ENCODE measurements at regions not wholly inside any gene's neighbourhood (a gene's known extent, or its start where the extent isn't known, plus 50 kb on each side); places are given as distances from the start of the nearest gene placed in this dataset.

DNA sequence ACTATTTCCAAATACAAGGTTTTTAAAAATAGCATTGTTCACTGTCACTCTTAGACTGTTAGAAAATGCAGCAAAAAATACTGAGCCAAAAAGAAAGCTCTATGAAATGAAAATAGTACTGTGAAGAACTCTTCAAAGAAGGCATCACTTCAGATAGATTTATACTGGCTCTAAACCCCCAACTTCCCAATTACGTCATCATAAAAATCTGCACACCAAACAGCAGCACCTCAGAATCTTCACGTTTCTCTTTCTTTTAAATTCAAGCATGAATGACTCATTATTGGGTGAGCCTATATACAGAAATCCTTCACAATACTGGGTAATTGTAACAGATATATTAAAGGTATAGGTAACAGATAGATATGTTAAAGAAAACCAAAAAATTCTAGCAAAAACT is 208.4 kb upstream of the HTR1E start:
- Histone ChIP-seq H3K27me3 (ENCODE audit: insufficient read depth, low read depth) (no peaks in the 10 kb centered on the region), H3K4me2 (no peak overlapping the region), H2AFZ (ENCODE audit: low read depth) (no peak overlapping the region)

GRCh38 chr6:86724695-86725094 is 212.6 kb upstream of the HTR1E start:
- Histone ChIP-seq H3K27ac (no peak overlapping the region), H3K79me2 (ENCODE audit: insufficient read depth, low read depth) (no peaks in the 10 kb centered on the region), H3K4me2 (no peak overlapping the region), H3K36me3 (ENCODE audit: insufficient read depth) (no peaks in the 10 kb centered on the region), H4K20me1 (ENCODE audit: insufficient read depth) (no peaks in the 10 kb centered on the region), H3K4me1 (ENCODE audit: low read depth, poor library complexity, severe bottlenecking) (no peaks in the 10 kb centered on the region), H2AFZ (ENCODE audit: low read depth) (no peak overlapping the region), H3K27me3 (ENCODE audit: insufficient read depth, low read depth) (no peaks in the 10 kb centered on the region), H3K9ac (no peak overlapping the region), H3K4me3 (IDR thresholded peaks at IDR 0.05; ENCODE audit: insufficient read depth, low read depth, low read length) (no peak overlapping the region)
- TF ChIP-seq, protein P1, sequence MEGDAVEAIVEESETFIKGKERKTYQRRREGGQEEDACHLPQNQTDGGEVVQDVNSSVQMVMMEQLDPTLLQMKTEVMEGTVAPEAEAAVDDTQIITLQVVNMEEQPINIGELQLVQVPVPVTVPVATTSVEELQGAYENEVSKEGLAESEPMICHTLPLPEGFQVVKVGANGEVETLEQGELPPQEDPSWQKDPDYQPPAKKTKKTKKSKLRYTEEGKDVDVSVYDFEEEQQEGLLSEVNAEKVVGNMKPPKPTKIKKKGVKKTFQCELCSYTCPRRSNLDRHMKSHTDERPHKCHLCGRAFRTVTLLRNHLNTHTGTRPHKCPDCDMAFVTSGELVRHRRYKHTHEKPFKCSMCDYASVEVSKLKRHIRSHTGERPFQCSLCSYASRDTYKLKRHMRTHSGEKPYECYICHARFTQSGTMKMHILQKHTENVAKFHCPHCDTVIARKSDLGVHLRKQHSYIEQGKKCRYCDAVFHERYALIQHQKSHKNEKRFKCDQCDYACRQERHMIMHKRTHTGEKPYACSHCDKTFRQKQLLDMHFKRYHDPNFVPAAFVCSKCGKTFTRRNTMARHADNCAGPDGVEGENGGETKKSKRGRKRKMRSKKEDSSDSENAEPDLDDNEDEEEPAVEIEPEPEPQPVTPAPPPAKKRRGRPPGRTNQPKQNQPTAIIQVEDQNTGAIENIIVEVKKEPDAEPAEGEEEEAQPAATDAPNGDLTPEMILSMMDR (conservative IDR thresholded peaks at IDR 0.05; ENCODE audit: low read depth, low read length) = no peak

More for the DNA sequence above, 208.4 kb upstream of the HTR1E start:
- Histone ChIP-seq H4K20me1 (ENCODE audit: insufficient read depth) (no peaks in the 10 kb centered on the region), H3K4me1 (ENCODE audit: low read depth, poor library complexity, severe bottlenecking) (no peaks in the 10 kb centered on the region), H3K4me3 (IDR thresholded peaks at IDR 0.05; ENCODE audit: insufficient read depth, low read depth, low read length) (no peak overlapping the region), H3K27ac (no peak overlapping the region), H3K9ac (no peak overlapping the region), H3K79me2 (ENCODE audit: insufficient read depth, low read depth) (no peaks in the 10 kb centered on the region), H3K36me3 (ENCODE audit: insufficient read depth) (no peaks in the 10 kb centered on the region)
- TF ChIP-seq, protein P1 (conservative IDR thresholded peaks at IDR 0.05; ENCODE audit: low read depth, low read length) = no peak

- Histone ChIP-seq H3K36me3 (ENCODE audit: insufficient read depth) (no peaks in the 10 kb centered on the region), H3K4me1 (ENCODE audit: low read depth, poor library complexity, severe bottlenecking) (no peaks in the 10 kb centered on the region), H3K4me3 (IDR thresholded peaks at IDR 0.05; ENCODE audit: insufficient read depth, low read depth, low read length) (no peak overlapping the region), H3K4me2 (no peak overlapping the region), H2AFZ (ENCODE audit: low read depth) (no peak overlapping the region), H3K27ac (no peak overlapping the region), H3K79me2 (ENCODE audit: insufficient read depth, low read depth) (no peaks in the 10 kb centered on the region), H4K20me1 (ENCODE audit: insufficient read depth) (no peaks in the 10 kb centered on the region), H3K9ac (no peak overlapping the region), H3K27me3 (ENCODE audit: insufficient read depth, low read depth) (no peaks in the 10 kb centered on the region)
- TF ChIP-seq, protein P1 (conservative IDR thresholded peaks at IDR 0.05; ENCODE audit: low read depth, low read length) = no peak
Observed at GRCh38 chr6:86723729-86724128, 213.6 kb upstream of the HTR1E start.

- Histone ChIP-seq H3K4me3 (IDR thresholded peaks at IDR 0.05; ENCODE audit: insufficient read depth, low read depth, low read length) (no peak overlapping the region), H3K4me2 (no peak overlapping the region), H3K36me3 (ENCODE audit: insufficient read depth) (no peaks in the 10 kb centered on the region), H3K9ac (no peak overlapping the region), H3K4me1 (ENCODE audit: low read depth, poor library complexity, severe bottlenecking) (no peaks in the 10 kb centered on the region), H2AFZ (ENCODE audit: low read depth) (no peak overlapping the region), H3K27me3 (ENCODE audit: insufficient read depth, low read depth) (no peaks in the 10 kb centered on the region), H3K79me2 (ENCODE audit: insufficient read depth, low read depth) (no peaks in the 10 kb centered on the region), H4K20me1 (ENCODE audit: insufficient read depth) (no peaks in the 10 kb centered on the region), H3K27ac (no peak overlapping the region)
- TF ChIP-seq, protein P1 (conservative IDR thresholded peaks at IDR 0.05; ENCODE audit: low read depth, low read length) = no peak
Observed at GRCh38 chr6:86723151-86723550, 214.2 kb upstream of the HTR1E start.

Data from KMS-11 (cell line).